A549 (cell line): ENCODE measurements at regions not wholly inside any gene's neighbourhood (a gene's known extent, or its start where the extent isn't known, plus 50 kb on each side); places are given as distances from the start of the nearest gene placed in this dataset.

ENCODE experiments used
- CTCF ChIP-seq: fragments of >200 bp; sonication (Bioruptor Twin); formaldehyde crosslinking; IDR thresholded peaks from 3 replicates; pipeline ENCODE4 v1.5.1; 2016
- EHMT2 ChIP-seq: fragments of 200-600 bp; sonication (generic); IDR thresholded peaks from 2 replicates; pipeline ENCODE4 v1.6.1; 2016; ENCODE audit warnings: antibody characterized with exemption, low read depth, mild to moderate bottlenecking, moderate library complexity
- ESRRA ChIP-seq: fragments of 150-350 bp; IDR thresholded peaks from 2 replicates; pipeline ENCODE4 v1.6.1; 2014; ENCODE audit warnings: mild to moderate bottlenecking, low read length, borderline replicate concordance
- HDAC2 ChIP-seq: fragments of 200-600 bp; sonication (generic); IDR thresholded peaks from 2 replicates; pipeline ENCODE4 v1.6.1; 2016
- HOXB5 ChIP-seq: fragments of 250-450 bp; sonication (Bioruptor Pico); IDR thresholded peaks from 2 replicates; pipeline ENCODE4 v1.5.0; 2020; ENCODE audit warnings: mild to moderate bottlenecking, moderate library complexity
- JUNB ChIP-seq: fragments of >200 bp; sonication (Bioruptor Twin); formaldehyde crosslinking; IDR thresholded peaks from 2 replicates; pipeline ENCODE4 v1.6.1; 2016
- KDM1A ChIP-seq: fragments of 200-600 bp; sonication (generic); IDR thresholded peaks from 2 replicates; pipeline ENCODE4 v1.6.1; 2016; ENCODE audit warnings: low read depth, mild to moderate bottlenecking
- KDM5A ChIP-seq: fragments of 200-600 bp; sonication (generic); IDR thresholded peaks from 2 replicates; pipeline ENCODE4 v1.6.1; 2016; ENCODE audit warnings: antibody characterized with exemption, mild to moderate bottlenecking
- MAFK ChIP-seq: fragments of 450-650 bp; IDR thresholded peaks from 2 replicates; pipeline ENCODE4 v1.6.1; 2014; ENCODE audit not compliant: partially characterized antibody
- MAZ ChIP-seq: fragments of 150-350 bp; IDR thresholded peaks from 2 replicates; pipeline ENCODE4 v1.6.1; 2014; ENCODE audit warnings: antibody characterized with exemption, low read depth, low read length, borderline replicate concordance
- POLR2A ChIP-seq: IDR thresholded peaks from 2 replicates; pipeline ENCODE4 v1.6.1; 2012; ENCODE audit warnings: mild to moderate bottlenecking, low read length
- RAD21 ChIP-seq, 2 experiments: fragments of >200 bp in 1 of 2; sonication (Bioruptor Twin) in 1 of 2; formaldehyde crosslinking in 1 of 2; IDR thresholded peaks in 1 of 2; conservative IDR thresholded peaks in 1 of 2; 2 replicates in 1 of 2; 3 replicates in 1 of 2; pipeline ENCODE4 v1.6.1; 2012 to 2018; ENCODE audit warnings: inconsistent platforms in 1 of 2
- RNF2 ChIP-seq: fragments of 200-600 bp; sonication (generic); IDR thresholded peaks from 2 replicates; pipeline ENCODE4 v1.6.1; 2016; ENCODE audit warnings: low read depth, mild to moderate bottlenecking, antibody characterized with exemption, moderate library complexity, borderline replicate concordance

GRCh38 chr11:121841487-121842191, 274.4 kb downstream of the BLID start:
- no peak for TF ChIP-seq HOXB5 (CRISPR knock-in tag)
- TF ChIP-seq CTCF = no peak
- TF ChIP-seq RNF2 = no peak
- no peak for TF ChIP-seq MAZ
- TF ChIP-seq POLR2A = no peak
- no peak for TF ChIP-seq JUNB
- TF ChIP-seq KDM5A = no peak
- no peak for TF ChIP-seq EHMT2
- no peak for TF ChIP-seq ESRRA
- no peak for TF ChIP-seq MAFK
- no peak for TF ChIP-seq HDAC2
- no peak for TF ChIP-seq KDM1A
- TF ChIP-seq RAD21 (conservative IDR thresholded peaks at IDR 0.05 in 1 of 2, IDR thresholded peaks at IDR 0.05 in 1 of 2) = no peak
